ENCODE measurements at regions not wholly inside any gene's neighbourhood (a gene's known extent, or its start where the extent isn't known, plus 50 kb on each side); places are given as distances from the start of the nearest gene placed in this dataset.
"Not testable (repeated sequence)": the region's sequence is repeated elsewhere in the genome, so short reads cannot be mapped to it uniquely, and the experiment has no call there.

- not testable (repeated sequence) for H3K4me3 ChIP-seq (ENCODE audit: low read length); DNase-seq (ENCODE audit: low read depth, low spot score)
Measured at GRCh38 chr14:106349678-106350457, 823.5 kb downstream of the TMEM121 start.

GRCh38 chr14:106355007-106355791, 828.8 kb downstream of the TMEM121 start:
- DNase-seq (ENCODE audit: low read depth, low spot score); H3K4me3 ChIP-seq (ENCODE audit: low read length): not testable (repeated sequence)

GRCh38 chr14:106355881-106356642, 829.7 kb downstream of the TMEM121 start:
- not testable (repeated sequence) for H3K4me3 ChIP-seq (ENCODE audit: low read length)
- peak; percentile 48 for DNase-seq (ENCODE audit: low read depth, low spot score)

GRCh38 chr14:106356643-106356930, 830.2 kb downstream of the TMEM121 start:
- H3K4me3 ChIP-seq (ENCODE audit: low read length), result not testable (repeated sequence)

GRCh38 chr14:106359157-106359887, 832.9 kb downstream of the TMEM121 start:
- DNase-seq (ENCODE audit: low read depth, low spot score), result not testable (repeated sequence)
- peak overlapping the region; percentile 20 for H3K4me3 ChIP-seq (ENCODE audit: low read length)

More at GRCh38 chr14:106356643-106356930, 830.2 kb downstream of the TMEM121 start:
- not testable (repeated sequence) for DNase-seq (ENCODE audit: low read depth, low spot score)

GRCh38 chr14:106365371-106365770, 839.0 kb downstream of the TMEM121 start:
- DNase-seq (ENCODE audit: low read depth, low spot score); H3K4me3 ChIP-seq (ENCODE audit: low read length): not testable (repeated sequence)

GRCh38 chr14:106365894-106366293, 839.5 kb downstream of the TMEM121 start:
- not testable (repeated sequence) for DNase-seq (ENCODE audit: low read depth, low spot score)

GRCh38 chr14:106366971-106367370, 840.6 kb downstream of the TMEM121 start:
- not testable (repeated sequence) for H3K4me3 ChIP-seq (ENCODE audit: low read length); DNase-seq (ENCODE audit: low read depth, low spot score)

More at GRCh38 chr14:106365894-106366293, 839.5 kb downstream of the TMEM121 start:
- not testable (repeated sequence) for H3K4me3 ChIP-seq (ENCODE audit: low read length)

- DNase-seq (ENCODE audit: low read depth, low spot score); H3K4me3 ChIP-seq (ENCODE audit: low read length): not testable (repeated sequence)
Measured at GRCh38 chr14:106369456-106369855, 843.1 kb downstream of the TMEM121 start.

- peak; percentile 88 for DNase-seq (ENCODE audit: low read depth, low spot score)
Measured at GRCh38 chr14:106372870-106373652, 846.7 kb downstream of the TMEM121 start.

GRCh38 chr14:106373653-106374110, 847.3 kb downstream of the TMEM121 start:
- not testable (repeated sequence) for H3K4me3 ChIP-seq (ENCODE audit: low read length); DNase-seq (ENCODE audit: low read depth, low spot score)

More at GRCh38 chr14:106372870-106373652, 846.7 kb downstream of the TMEM121 start:
- H3K4me3 ChIP-seq (ENCODE audit: low read length), result no peak overlapping the region

- no peak overlapping the region for H3K4me3 ChIP-seq (ENCODE audit: low read length)
- no peak for DNase-seq (ENCODE audit: low read depth, low spot score)
Measured at GRCh38 chr14:106377432-106377831, 851.0 kb downstream of the TMEM121 start.

GRCh38 chr14:106378191-106378590, 851.8 kb downstream of the TMEM121 start:
- no peak for DNase-seq (ENCODE audit: low read depth, low spot score)
- no peak overlapping the region for H3K4me3 ChIP-seq (ENCODE audit: low read length)

- DNase-seq (ENCODE audit: low read depth, low spot score), result no peak
- H3K4me3 ChIP-seq (ENCODE audit: low read length), result no peak overlapping the region
Measured at GRCh38 chr14:106380740-106381139, 854.4 kb downstream of the TMEM121 start.

- not testable (repeated sequence) for DNase-seq (ENCODE audit: low read depth, low spot score); H3K4me3 ChIP-seq (ENCODE audit: low read length)
Measured at GRCh38 chr14:106389186-106389585, 862.8 kb downstream of the TMEM121 start.

- DNase-seq (ENCODE audit: low read depth, low spot score), result no peak
- H3K4me3 ChIP-seq (ENCODE audit: low read length), result no peak overlapping the region
Measured at GRCh38 chr14:106390401-106390800, 864.0 kb downstream of the TMEM121 start.

GRCh38 chr14:106390947-106391346, 864.6 kb downstream of the TMEM121 start:
- no peak for DNase-seq (ENCODE audit: low read depth, low spot score)
- no peak overlapping the region for H3K4me3 ChIP-seq (ENCODE audit: low read length)

- DNase-seq (ENCODE audit: low read depth, low spot score), result no peak
- H3K4me3 ChIP-seq (ENCODE audit: low read length), result no peak overlapping the region
Measured at GRCh38 chr14:106393742-106394141, 867.4 kb downstream of the TMEM121 start.

All from Jurkat, Clone E6-1 (cell line).